ENCODE measurements at regions not wholly inside any gene's neighbourhood (a gene's known extent, or its start where the extent isn't known, plus 50 kb on each side); places are given as distances from the start of the nearest gene placed in this dataset.

- TF ChIP-seq MAX (IDR thresholded peaks at IDR 0.05; ENCODE audit: low read depth, low read length) = no peak
- TF ChIP-seq POLR2A (IDR thresholded peaks at IDR 0.05; ENCODE audit: extremely low read depth, insufficient read length) = no peak
- TF ChIP-seq CTCF (IDR thresholded peaks at IDR 0.05; ENCODE audit: low read depth, low read length) = no peak
- no peak for TF ChIP-seq MYC (IDR thresholded peaks at IDR 0.05; ENCODE audit: low read depth, low read length)
- DNase-seq (ENCODE audit: low read depth) = no peak
- H3K4me3 ChIP-seq (ENCODE audit: low read depth, low read length) = no peak overlapping the region
Measured at GRCh38 chr5:12772276-12772675, 868.0 kb upstream of the CTNND2 start.

DNA sequence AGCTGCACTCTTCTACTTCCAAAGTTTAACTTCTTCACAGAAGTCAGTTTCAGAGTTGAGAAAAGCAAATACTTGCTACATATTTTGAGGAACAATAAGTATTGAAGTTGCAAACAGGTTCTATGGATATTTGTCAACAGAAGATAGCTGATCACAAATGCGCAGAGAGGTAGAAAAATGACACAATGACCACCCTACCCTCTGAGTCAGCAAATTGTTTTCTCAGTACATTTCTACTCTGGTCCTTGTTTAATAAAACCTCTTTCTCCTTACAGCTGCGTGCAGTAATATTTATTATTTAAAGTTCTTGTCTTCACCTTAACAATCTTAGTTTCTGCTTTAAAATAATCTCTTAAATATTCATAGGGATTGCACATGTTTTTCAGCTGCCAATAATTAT, 855.1 kb upstream of the CTNND2 start:
- TF ChIP-seq MAX (IDR thresholded peaks at IDR 0.05; ENCODE audit: low read depth, low read length) (no peak), POLR2A (IDR thresholded peaks at IDR 0.05; ENCODE audit: extremely low read depth, insufficient read length) (no peak), CTCF (IDR thresholded peaks at IDR 0.05; ENCODE audit: low read depth, low read length) (no peak), MYC (IDR thresholded peaks at IDR 0.05; ENCODE audit: low read depth, low read length) (no peak)
- DNase-seq (ENCODE audit: low read depth) = no peak
- H3K4me3 ChIP-seq (ENCODE audit: low read depth, low read length) = no peak overlapping the region

DNA sequence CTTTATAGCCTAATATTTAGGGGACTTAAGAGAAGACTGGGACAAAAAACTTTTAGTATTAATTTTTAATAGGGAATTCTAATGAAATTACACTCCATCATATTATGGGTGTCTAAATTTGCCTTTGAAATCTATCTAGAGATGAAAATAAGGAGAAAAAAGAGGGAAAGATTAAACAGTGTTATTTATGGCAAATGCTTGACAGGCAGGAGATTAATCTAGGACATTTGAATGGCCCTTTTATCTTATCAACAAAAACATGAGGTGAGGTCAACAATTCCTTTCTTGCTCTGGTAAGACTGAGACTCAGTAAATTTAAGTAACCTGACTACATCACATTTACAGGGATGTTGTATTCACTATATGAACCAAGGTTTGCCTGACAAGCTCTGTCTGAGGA, 852.8 kb upstream of the CTNND2 start:
- TF ChIP-seq MAX (IDR thresholded peaks at IDR 0.05; ENCODE audit: low read depth, low read length) (no peak), POLR2A (IDR thresholded peaks at IDR 0.05; ENCODE audit: extremely low read depth, insufficient read length) (no peak), MYC (IDR thresholded peaks at IDR 0.05; ENCODE audit: low read depth, low read length) (no peak), CTCF (IDR thresholded peaks at IDR 0.05; ENCODE audit: low read depth, low read length) (no peak)
- no peak overlapping the region for H3K4me3 ChIP-seq (ENCODE audit: low read depth, low read length)
- DNase-seq (ENCODE audit: low read depth) = no peak

- no peak overlapping the region for H3K4me3 ChIP-seq (ENCODE audit: low read depth, low read length)
- TF ChIP-seq POLR2A (IDR thresholded peaks at IDR 0.05; ENCODE audit: extremely low read depth, insufficient read length) = no peak
- no peak for TF ChIP-seq MYC (IDR thresholded peaks at IDR 0.05; ENCODE audit: low read depth, low read length)
- TF ChIP-seq CTCF (IDR thresholded peaks at IDR 0.05; ENCODE audit: low read depth, low read length) = no peak
- TF ChIP-seq MAX (IDR thresholded peaks at IDR 0.05; ENCODE audit: low read depth, low read length) = no peak
- no peak for DNase-seq (ENCODE audit: low read depth)
Measured at GRCh38 chr5:12745537-12745936, 841.3 kb upstream of the CTNND2 start.

GRCh38 chr5:12743582-12743981, 839.3 kb upstream of the CTNND2 start:
- no peak overlapping the region for H3K4me3 ChIP-seq (ENCODE audit: low read depth, low read length)
- TF ChIP-seq MAX (IDR thresholded peaks at IDR 0.05; ENCODE audit: low read depth, low read length) (no peak), POLR2A (IDR thresholded peaks at IDR 0.05; ENCODE audit: extremely low read depth, insufficient read length) (no peak)
- no peak for DNase-seq (ENCODE audit: low read depth)

DNA sequence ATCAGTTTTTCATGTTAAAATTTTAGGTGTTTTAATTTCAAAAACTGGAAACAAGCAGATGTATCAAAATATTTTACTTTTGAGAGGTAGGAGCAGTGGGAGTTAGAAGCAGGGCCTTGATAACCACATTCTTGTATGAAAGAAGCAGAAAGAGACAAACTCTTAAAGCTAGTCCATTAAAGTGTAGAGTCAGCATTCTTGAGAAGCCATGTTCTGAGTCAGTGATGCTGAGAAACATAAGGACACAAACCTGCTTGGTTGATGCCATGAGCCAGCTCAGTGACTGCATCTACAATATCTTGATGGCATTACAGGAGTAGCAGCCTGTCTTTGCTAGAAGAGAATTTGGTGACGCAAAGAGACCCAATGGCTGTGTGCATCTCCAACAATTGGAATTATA, 826.1 kb upstream of the CTNND2 start:
- no peak for DNase-seq (ENCODE audit: low read depth)
- no peak overlapping the region for H3K4me3 ChIP-seq (ENCODE audit: low read depth, low read length)
- TF ChIP-seq MAX (IDR thresholded peaks at IDR 0.05; ENCODE audit: low read depth, low read length) = no peak

GRCh38 chr5:12716664-12717063, 812.4 kb upstream of the CTNND2 start:
- TF ChIP-seq MAX (IDR thresholded peaks at IDR 0.05; ENCODE audit: low read depth, low read length) (no peak), POLR2A (IDR thresholded peaks at IDR 0.05; ENCODE audit: extremely low read depth, insufficient read length) (no peak), MYC (IDR thresholded peaks at IDR 0.05; ENCODE audit: low read depth, low read length) (no peak), CTCF (IDR thresholded peaks at IDR 0.05; ENCODE audit: low read depth, low read length) (no peak)
- DNase-seq (ENCODE audit: low read depth) = no peak
- no peak overlapping the region for H3K4me3 ChIP-seq (ENCODE audit: low read depth, low read length)
